ENCODE measurements at regions not wholly inside any gene's neighbourhood (a gene's known extent, or its start where the extent isn't known, plus 50 kb on each side); places are given as distances from the start of the nearest gene placed in this dataset.

GRCh38 chr10:63723741-63724140 lies 202.5 kb downstream of the REEP3 start:
- no peak for DNase-seq (ENCODE audit: unreplicated experiment)
- no TSS peak for BruUV-seq (replicated peaks)
- H3K9me3 Mint-ChIP-seq (ENCODE audit: unreplicated experiment): no peaks in the 10 kb centered on the region
- H3K4me1 Mint-ChIP-seq (ENCODE audit: insufficient read depth, unreplicated experiment): no peaks in the 10 kb centered on the region
- ChIA-PET POLR2A (interaction anchor here (0.7 to 1.6 kb wide), 2 partner anchors 17 to 141 kb away, joined by 3 to 5 read pairs; no protein-coding TSS in a partner anchor), CTCF (interaction anchor here (0.5 to 9.7 kb wide), 7 partner anchors 19 to 556 kb away, joined by 3 to 266 read pairs (median 5); no protein-coding TSS in a partner anchor)
- no peak overlapping the region for H3K27ac Mint-ChIP-seq (ENCODE audit: low read depth, unreplicated experiment)
- H3K27me3 Mint-ChIP-seq (ENCODE audit: insufficient read depth, unreplicated experiment): peaks cover 35% of the 10 kb centered on the region
- TF ChIP-seq CTCF (IDR thresholded peaks at IDR 0.05; ENCODE audit: unreplicated experiment): no peak
- H3K4me3 Mint-ChIP-seq (ENCODE audit: unreplicated experiment): no peak overlapping the region
- H3K36me3 Mint-ChIP-seq (ENCODE audit: insufficient read depth, unreplicated experiment): no peaks in the 10 kb centered on the region
- intact Hi-C loops (cut with micrococcal nuclease): no loop called here

- intact Hi-C loops (cut with micrococcal nuclease): no loop called here
- Mint-ChIP-seq H3K36me3 (ENCODE audit: insufficient read depth, unreplicated experiment) (no peaks in the 10 kb centered on the region), H3K27ac (ENCODE audit: low read depth, unreplicated experiment) (no peak overlapping the region), H3K9me3 (ENCODE audit: unreplicated experiment) (no peaks in the 10 kb centered on the region), H3K4me1 (ENCODE audit: insufficient read depth, unreplicated experiment) (no peaks in the 10 kb centered on the region), H3K27me3 (ENCODE audit: insufficient read depth, unreplicated experiment) (peaks cover 35% of the 10 kb centered on the region), H3K4me3 (ENCODE audit: unreplicated experiment) (no peak overlapping the region)
- no TSS peak for BruUV-seq (replicated peaks)
- POLR2A ChIA-PET: no interaction called here
- no peak for DNase-seq (ENCODE audit: unreplicated experiment)
- peak; percentile 11 for TF ChIP-seq CTCF (IDR thresholded peaks at IDR 0.05; ENCODE audit: unreplicated experiment)
- CTCF ChIA-PET: interaction anchor here (0.6 to 2.9 kb wide), 3 partner anchors 457 to 987 kb away, joined by 3 to 10 read pairs (median 3); no protein-coding TSS in a partner anchor
These were observed 203.7 kb downstream of the REEP3 start for GRCh38 chr10:63724922-63725321.

GRCh38 chr10:63726867-63727266 lies 205.7 kb downstream of the REEP3 start:
- no peaks in the 10 kb centered on the region for H3K9me3 Mint-ChIP-seq (ENCODE audit: unreplicated experiment)
- intact Hi-C loops (cut with micrococcal nuclease): no loop called here
- DNase-seq (ENCODE audit: unreplicated experiment): no peak
- no peak for TF ChIP-seq CTCF (IDR thresholded peaks at IDR 0.05; ENCODE audit: unreplicated experiment)
- no peaks in the 10 kb centered on the region for H3K36me3 Mint-ChIP-seq (ENCODE audit: insufficient read depth, unreplicated experiment)
- BruUV-seq (replicated peaks): no TSS peak
- H3K27me3 Mint-ChIP-seq (ENCODE audit: insufficient read depth, unreplicated experiment): peaks cover 35% of the 10 kb centered on the region
- H3K4me1 Mint-ChIP-seq (ENCODE audit: insufficient read depth, unreplicated experiment): no peaks in the 10 kb centered on the region
- POLR2A ChIA-PET: no interaction called here
- no peak overlapping the region for H3K4me3 Mint-ChIP-seq (ENCODE audit: unreplicated experiment)
- H3K27ac Mint-ChIP-seq (ENCODE audit: low read depth, unreplicated experiment): no peak overlapping the region
- CTCF ChIA-PET: interaction anchor here (0.6 to 2.9 kb wide), 3 partner anchors 318 to 560 kb away, joined by 3 to 10 read pairs (median 3); no protein-coding TSS in a partner anchor

- Mint-ChIP-seq H3K27me3 (ENCODE audit: insufficient read depth, unreplicated experiment) (peaks cover 35% of the 10 kb centered on the region), H3K9me3 (ENCODE audit: unreplicated experiment) (no peaks in the 10 kb centered on the region), H3K27ac (ENCODE audit: low read depth, unreplicated experiment) (no peak overlapping the region), H3K4me1 (ENCODE audit: insufficient read depth, unreplicated experiment) (no peaks in the 10 kb centered on the region), H3K4me3 (ENCODE audit: unreplicated experiment) (no peak overlapping the region), H3K36me3 (ENCODE audit: insufficient read depth, unreplicated experiment) (no peaks in the 10 kb centered on the region)
- no peak for DNase-seq (ENCODE audit: unreplicated experiment)
- no peak for TF ChIP-seq CTCF (IDR thresholded peaks at IDR 0.05; ENCODE audit: unreplicated experiment)
- ChIA-PET CTCF (interaction anchor here (0.6 to 2.9 kb wide), 3 partner anchors 156 to 561 kb away, joined by 3 to 10 read pairs (median 3); no protein-coding TSS in a partner anchor), POLR2A (no interaction called here)
- intact Hi-C loops (cut with micrococcal nuclease): no loop called here
- no TSS peak for BruUV-seq (replicated peaks)
These were observed 206.4 kb downstream of the REEP3 start for GRCh38 chr10:63727636-63728035.

Data from MCF 10A (cell line).